BE2C (cell line): ENCODE measurements at regions not wholly inside any gene's neighbourhood (a gene's known extent, or its start where the extent isn't known, plus 50 kb on each side); places are given as distances from the start of the nearest gene placed in this dataset.
"Not testable (repeated sequence)": the region's sequence is repeated elsewhere in the genome, so short reads cannot be mapped to it uniquely, and the experiment has no call there.

Experiments
- DNase-seq: peaks from one replicate; pipeline ENCODE4 v3.0.0-alpha.2; 2020
- H3K27me3 ChIP-seq: fragments of 250-450 bp; sonication (Bioruptor Pico); 2 replicates; pipeline ENCODE4 v1.5.1; 2020; ENCODE audit warnings: mild to moderate bottlenecking
- H3K36me3 ChIP-seq: fragments of 250-450 bp; sonication (Bioruptor Pico); 2 replicates; pipeline ENCODE4 v1.5.1; 2020; ENCODE audit warnings: mild to moderate bottlenecking
- H3K4me1 ChIP-seq: fragments of 250-450 bp; sonication (Bioruptor Pico); 2 replicates; pipeline ENCODE4 v1.5.1; 2020
- H3K4me3 ChIP-seq: 2 replicates; pipeline ENCODE4 v1.5.1; 2011; ENCODE audit warnings: low read depth, low read length
- H3K9me3 ChIP-seq: fragments of 250-450 bp; sonication (Bioruptor Pico); 2 replicates; pipeline ENCODE4 v1.5.1; 2020
- CTCF ChIP-seq: IDR thresholded peaks from 2 replicates; pipeline ENCODE4 v1.5.1; 2012; ENCODE audit warnings: mild to moderate bottlenecking, low read depth, low read length

- Histone ChIP-seq H3K36me3 (no peaks in the 10 kb centered on the region), H3K27me3 (no peaks in the 10 kb centered on the region), H3K9me3 (no peaks in the 10 kb centered on the region), H3K4me1 (no peaks in the 10 kb centered on the region), H3K4me3 (no peak overlapping the region)
- no peak for TF ChIP-seq CTCF
- DNase-seq = no peak
These were observed 215.5 kb downstream of the TFCP2L1 start for GRCh38 chr2:121069434-121069969.

- DNase-seq, H3K4me3 ChIP-seq, H3K27me3 ChIP-seq, H3K4me1 ChIP-seq, H3K9me3 ChIP-seq, H3K36me3 ChIP-seq: not testable (repeated sequence)
These were observed 214.9 kb downstream of the TFCP2L1 start for GRCh38 chr2:121070061-121070460.

- no peaks in the 10 kb centered on the region for H3K4me1 ChIP-seq
- no peak overlapping the region for H3K4me3 ChIP-seq
- TF ChIP-seq CTCF = peak; percentile 78
- peak; percentile 70 for DNase-seq
- no peaks in the 10 kb centered on the region for H3K36me3 ChIP-seq
- no peaks in the 10 kb centered on the region for H3K9me3 ChIP-seq
- no peaks in the 10 kb centered on the region for H3K27me3 ChIP-seq
These were observed 213.9 kb downstream of the TFCP2L1 start for GRCh38 chr2:121071034-121071504.

GRCh38 chr2:121072784-121073183 is 212.2 kb downstream of the TFCP2L1 start:
- H3K4me1 ChIP-seq = no peaks in the 10 kb centered on the region
- H3K27me3 ChIP-seq = no peaks in the 10 kb centered on the region
- H3K4me3 ChIP-seq = no peak overlapping the region
- no peak for DNase-seq
- H3K36me3 ChIP-seq = no peaks in the 10 kb centered on the region
- H3K9me3 ChIP-seq = no peaks in the 10 kb centered on the region
- no peak for TF ChIP-seq CTCF

GRCh38 chr2:121073320-121074210 is 211.4 kb downstream of the TFCP2L1 start:
- Histone ChIP-seq H3K9me3 (no peaks in the 10 kb centered on the region), H3K27me3 (no peaks in the 10 kb centered on the region), H3K4me1 (no peaks in the 10 kb centered on the region), H3K4me3 (no peak overlapping the region), H3K36me3 (no peaks in the 10 kb centered on the region)
- TF ChIP-seq CTCF = no peak
- DNase-seq = no peak

- H3K36me3 ChIP-seq = no peaks in the 10 kb centered on the region
- no peak overlapping the region for H3K4me3 ChIP-seq
- no peaks in the 10 kb centered on the region for H3K27me3 ChIP-seq
- no peak for DNase-seq
- no peak for TF ChIP-seq CTCF
- no peaks in the 10 kb centered on the region for H3K4me1 ChIP-seq
- no peaks in the 10 kb centered on the region for H3K9me3 ChIP-seq
These were observed 210.6 kb downstream of the TFCP2L1 start for GRCh38 chr2:121074293-121074932.
